Activated B cell treated with CpG ODN at 0.5 μM for 24 hours (primary cell): ENCODE measurements at regions not wholly inside any gene's neighbourhood (a gene's known extent, or its start where the extent isn't known, plus 50 kb on each side); places are given as distances from the start of the nearest gene placed in this dataset.

Source experiments
- ATAC-seq: fragments of 200-7000 bp; cut with Tn5 transposase; one replicate; pipeline ENCODE4 v1.10.0; 2021; ENCODE audit warnings: low read depth, mild to moderate bottlenecking, moderate library complexity
- CTCF ChIA-PET: fragments of 350-600 bp; sonication (Branson Sonifier 250); formaldehyde crosslinking; loops from one replicate; lab custom pipeline; 2021; ENCODE audit warnings: antibody characterized with exemption; lab: Charles Lee
- POLR2A ChIA-PET: fragments of 350-600 bp; sonication (Branson Sonifier 250); formaldehyde crosslinking; loops from one replicate; lab custom pipeline; 2021; ENCODE audit warnings: antibody characterized with exemption; lab: Charles Lee
- DNase-seq: peaks from one replicate; pipeline ENCODE4 v3.0.0; 2022
- H3K27ac Mint-ChIP-seq: one replicate; pipeline ENCODE4 v1.8.0; 2020; ENCODE audit warnings: mixed read lengths
- H3K27me3 Mint-ChIP-seq: one replicate; pipeline ENCODE4 v1.8.0; 2021; ENCODE audit warnings: mixed read lengths
- H3K36me3 Mint-ChIP-seq: one replicate; pipeline ENCODE4 v1.8.0; 2021; ENCODE audit warnings: low read depth, mixed read lengths
- H3K4me1 Mint-ChIP-seq: one replicate; pipeline ENCODE4 v1.8.0; 2021; ENCODE audit warnings: mixed read lengths
- H3K4me3 Mint-ChIP-seq: one replicate; pipeline ENCODE4 v1.8.0; 2020; ENCODE audit warnings: mild to moderate bottlenecking, mixed read lengths
- H3K9me3 Mint-ChIP-seq: one replicate; pipeline ENCODE4 v1.8.0; 2020; ENCODE audit warnings: mixed read lengths
- intact Hi-C: fragments of 100-400 bp; cut with micrococcal nuclease; formaldehyde crosslinking; loops from one replicate; pipeline ENCODE4 v1.15.1; 2024
- TF ChIP-seq, protein P1 (sequence below): fragments of 200-600 bp; IDR thresholded peaks from one replicate; pipeline ENCODE4 v1.8.0; 2022; ENCODE audit warnings: antibody characterized with exemption, mild to moderate bottlenecking

DNA sequence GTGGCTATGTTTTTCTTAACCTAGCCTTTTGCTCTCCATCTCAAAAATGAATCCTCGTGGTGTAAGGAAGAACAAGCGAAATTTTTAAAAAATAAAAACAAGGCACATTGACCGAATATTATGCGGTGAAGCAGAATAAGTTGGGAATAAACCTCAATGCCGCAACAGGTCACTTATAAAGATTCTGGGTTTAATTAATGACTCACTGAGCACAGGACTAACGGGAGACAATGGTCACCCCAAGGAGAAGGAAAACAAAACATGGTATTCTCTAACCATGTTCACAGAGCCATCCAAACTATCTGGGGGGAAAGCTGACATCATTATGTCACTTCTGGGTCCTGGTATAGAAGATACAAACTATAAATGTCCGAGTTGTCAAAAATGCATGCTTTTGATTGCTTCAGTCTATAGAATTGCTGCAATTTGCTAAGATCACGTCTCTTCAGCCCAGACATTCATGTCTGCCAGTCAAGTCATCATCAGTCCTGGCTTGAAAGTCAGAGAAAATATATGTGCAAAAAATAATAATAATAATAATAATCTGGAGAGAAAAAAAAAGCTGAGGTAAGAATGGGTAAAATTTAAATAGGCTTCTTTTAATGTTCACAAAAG is 280.6 kb downstream of the NR2F1-AS1 start:
- no peaks in the 10 kb centered on the region for H3K27me3 Mint-ChIP-seq
- no peak overlapping the region for H3K4me3 Mint-ChIP-seq
- CTCF ChIA-PET = no interaction called here
- POLR2A ChIA-PET = no interaction called here
- H3K27ac Mint-ChIP-seq = no peak overlapping the region
- H3K36me3 Mint-ChIP-seq = no peaks in the 10 kb centered on the region
- TF ChIP-seq, protein P1, sequence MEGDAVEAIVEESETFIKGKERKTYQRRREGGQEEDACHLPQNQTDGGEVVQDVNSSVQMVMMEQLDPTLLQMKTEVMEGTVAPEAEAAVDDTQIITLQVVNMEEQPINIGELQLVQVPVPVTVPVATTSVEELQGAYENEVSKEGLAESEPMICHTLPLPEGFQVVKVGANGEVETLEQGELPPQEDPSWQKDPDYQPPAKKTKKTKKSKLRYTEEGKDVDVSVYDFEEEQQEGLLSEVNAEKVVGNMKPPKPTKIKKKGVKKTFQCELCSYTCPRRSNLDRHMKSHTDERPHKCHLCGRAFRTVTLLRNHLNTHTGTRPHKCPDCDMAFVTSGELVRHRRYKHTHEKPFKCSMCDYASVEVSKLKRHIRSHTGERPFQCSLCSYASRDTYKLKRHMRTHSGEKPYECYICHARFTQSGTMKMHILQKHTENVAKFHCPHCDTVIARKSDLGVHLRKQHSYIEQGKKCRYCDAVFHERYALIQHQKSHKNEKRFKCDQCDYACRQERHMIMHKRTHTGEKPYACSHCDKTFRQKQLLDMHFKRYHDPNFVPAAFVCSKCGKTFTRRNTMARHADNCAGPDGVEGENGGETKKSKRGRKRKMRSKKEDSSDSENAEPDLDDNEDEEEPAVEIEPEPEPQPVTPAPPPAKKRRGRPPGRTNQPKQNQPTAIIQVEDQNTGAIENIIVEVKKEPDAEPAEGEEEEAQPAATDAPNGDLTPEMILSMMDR = no peak
- DNase-seq = no peak
- no peaks in the 10 kb centered on the region for H3K4me1 Mint-ChIP-seq
- no peak for ATAC-seq
- intact Hi-C loops = no loop called here
- no peaks in the 10 kb centered on the region for H3K9me3 Mint-ChIP-seq

DNA sequence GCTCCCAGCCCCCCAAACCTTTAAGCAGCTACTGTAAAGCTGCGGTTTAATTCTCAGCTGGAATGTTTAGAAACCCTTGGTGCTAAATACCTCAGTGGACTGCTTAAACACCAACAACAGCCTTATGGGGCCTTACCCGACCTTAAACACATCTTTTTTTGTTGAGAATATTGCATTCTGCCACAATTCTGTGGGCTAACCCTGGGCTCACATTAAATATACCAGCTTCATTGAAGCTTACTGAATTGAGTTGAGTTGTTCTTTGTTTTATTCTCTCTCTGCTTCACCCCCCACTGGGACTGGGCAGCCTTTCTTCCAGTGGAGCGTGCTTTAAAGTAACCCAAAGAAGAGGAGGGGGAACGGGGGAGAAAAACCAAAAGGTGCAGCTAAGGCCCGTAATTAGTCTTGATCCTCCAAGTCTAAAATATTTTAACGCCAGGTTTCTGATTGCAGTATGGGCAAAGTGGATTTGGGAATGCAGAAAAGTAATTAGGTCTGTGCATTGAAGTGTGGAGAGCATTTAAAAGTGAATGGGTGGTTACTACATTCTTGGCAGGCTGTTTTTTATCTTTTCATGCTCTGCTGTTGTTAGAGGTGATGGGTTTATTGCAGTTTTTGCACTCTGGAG is 281.2 kb downstream of the NR2F1-AS1 start:
- POLR2A ChIA-PET = no interaction called here
- no peak overlapping the region for H3K27ac Mint-ChIP-seq
- intact Hi-C loops = no loop called here
- TF ChIP-seq, protein P1 = no peak
- no peaks in the 10 kb centered on the region for H3K4me1 Mint-ChIP-seq
- ATAC-seq (no peak), DNase-seq (no peak)
- H3K9me3 Mint-ChIP-seq = no peaks in the 10 kb centered on the region
- no peaks in the 10 kb centered on the region for H3K36me3 Mint-ChIP-seq
- no peak overlapping the region for H3K4me3 Mint-ChIP-seq
- H3K27me3 Mint-ChIP-seq = no peaks in the 10 kb centered on the region
- CTCF ChIA-PET = no interaction called here

GRCh38 chr5:93297116-93297515 is 283.9 kb downstream of the NR2F1-AS1 start:
- intact Hi-C loops = no loop called here
- no peaks in the 10 kb centered on the region for H3K36me3 Mint-ChIP-seq
- no peak overlapping the region for H3K27ac Mint-ChIP-seq
- ChIA-PET CTCF (no interaction called here), POLR2A (no interaction called here)
- TF ChIP-seq, protein P1 = no peak
- H3K4me3 Mint-ChIP-seq = no peak overlapping the region
- ATAC-seq = no peak
- no peaks in the 10 kb centered on the region for H3K9me3 Mint-ChIP-seq
- H3K27me3 Mint-ChIP-seq = no peaks in the 10 kb centered on the region
- DNase-seq = no peak
- no peaks in the 10 kb centered on the region for H3K4me1 Mint-ChIP-seq

DNA sequence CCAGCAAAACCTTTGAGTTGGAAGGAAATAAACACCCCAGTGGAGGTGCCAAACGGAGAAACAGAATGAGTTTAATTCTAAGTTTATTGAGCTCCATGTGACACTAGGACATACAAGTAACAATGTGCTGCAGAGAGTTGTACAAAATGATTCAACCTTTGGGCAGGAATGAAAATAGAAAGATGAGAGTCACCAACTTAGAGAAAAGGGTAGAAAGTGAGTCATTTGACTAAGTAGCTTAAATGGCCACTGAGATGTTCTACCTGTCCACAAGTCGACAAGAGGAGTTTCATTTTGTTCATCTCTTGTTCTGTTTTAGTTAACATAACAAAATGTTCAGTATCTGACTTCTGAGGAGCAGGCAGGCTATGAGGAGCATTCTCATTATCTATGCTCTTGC is 284.7 kb downstream of the NR2F1-AS1 start:
- H3K4me3 Mint-ChIP-seq = no peak overlapping the region
- CTCF ChIA-PET = no interaction called here
- no peak overlapping the region for H3K27ac Mint-ChIP-seq
- no peaks in the 10 kb centered on the region for H3K9me3 Mint-ChIP-seq
- no peak for ATAC-seq
- no peaks in the 10 kb centered on the region for H3K4me1 Mint-ChIP-seq
- POLR2A ChIA-PET = no interaction called here
- H3K36me3 Mint-ChIP-seq = no peaks in the 10 kb centered on the region
- H3K27me3 Mint-ChIP-seq = no peaks in the 10 kb centered on the region
- intact Hi-C loops = no loop called here
- TF ChIP-seq, protein P1 = no peak
- DNase-seq = no peak

- TF ChIP-seq, protein P1 = no peak
- no peak for ATAC-seq
- Mint-ChIP-seq H3K27me3 (no peaks in the 10 kb centered on the region), H3K4me3 (no peak overlapping the region), H3K36me3 (no peaks in the 10 kb centered on the region), H3K27ac (no peak overlapping the region), H3K9me3 (peaks cover 2% of the 10 kb centered on the region), H3K4me1 (no peaks in the 10 kb centered on the region)
- DNase-seq = no peak
- intact Hi-C loops = no loop called here
- POLR2A ChIA-PET = no interaction called here
- CTCF ChIA-PET = no interaction called here
Observed at GRCh38 chr5:93294996-93295395, 286.0 kb downstream of the NR2F1-AS1 start.
